Astrocyte (in vitro differentiated cells and primary cell): ENCODE measurements at regions not wholly inside any gene's neighbourhood (a gene's known extent, or its start where the extent isn't known, plus 50 kb on each side); places are given as distances from the start of the nearest gene placed in this dataset.
A peak's percentile ranks its signal among the peaks of the same experiment; 100 is the strongest.

Experiments used
- DNase-seq: peaks from one replicate; pipeline ENCODE4 v3.0.0-alpha.2; 2010; ENCODE audit warnings: low read depth
- FAIRE-seq: peaks from 2 replicates; lab custom pipeline; 2011; peaks lifted over from hg19 to GRCh38; lab: Jason Lieb, UNC
- H2AFZ ChIP-seq: 2 replicates; pipeline ENCODE4 v1.6.0; 2012; ENCODE audit warnings: low read depth, low read length, inconsistent platforms
- H3K27ac ChIP-seq: 2 replicates; pipeline ENCODE4 v1.5.1; 2011; ENCODE audit warnings: low read depth, low read length, inconsistent platforms
- H3K27me3 ChIP-seq: 2 replicates; pipeline ENCODE4 v1.6.0; 2011; ENCODE audit warnings: low read length, inconsistent platforms; ENCODE audit not compliant: insufficient read depth
- H3K36me3 ChIP-seq: 2 replicates; pipeline ENCODE4 v1.5.1; 2011; ENCODE audit warnings: low read length, inconsistent platforms; ENCODE audit not compliant: insufficient read depth
- H3K4me1 ChIP-seq: 2 replicates; pipeline ENCODE4 v1.5.1; 2011; ENCODE audit warnings: low read length, inconsistent platforms; ENCODE audit not compliant: insufficient read depth
- H3K4me2 ChIP-seq: 2 replicates; pipeline ENCODE4 v1.6.0; 2012; ENCODE audit warnings: low read length, inconsistent platforms
- H3K4me3 ChIP-seq: 2 replicates; pipeline ENCODE4 v1.5.1; 2011; ENCODE audit warnings: low read depth, mild to moderate bottlenecking, low read length, inconsistent platforms; ENCODE audit not compliant: insufficient read depth
- H3K79me2 ChIP-seq: 2 replicates; pipeline ENCODE4 v1.6.0; 2012; ENCODE audit warnings: mild to moderate bottlenecking, low read length, inconsistent platforms; ENCODE audit not compliant: insufficient read depth
- H3K9ac ChIP-seq: 2 replicates; pipeline ENCODE4 v1.6.0; 2012; ENCODE audit warnings: mild to moderate bottlenecking, low read length, inconsistent platforms
- H3K9me3 ChIP-seq: 2 replicates; pipeline ENCODE4 v1.5.1; 2012; ENCODE audit warnings: low read depth, mild to moderate bottlenecking, low read length, inconsistent platforms; ENCODE audit not compliant: insufficient read depth
- H4K20me1 ChIP-seq: 2 replicates; pipeline ENCODE4 v1.6.0; 2012; ENCODE audit warnings: low read length, inconsistent platforms; ENCODE audit not compliant: insufficient read depth
- H3K27ac Mint-ChIP-seq: one replicate; pipeline ENCODE4 v1.8.0; 2021; ENCODE audit warnings: mild to moderate bottlenecking, mixed read lengths; ENCODE audit not compliant: unreplicated experiment
- H3K27me3 Mint-ChIP-seq: one replicate; pipeline ENCODE4 v1.8.0; 2021; ENCODE audit warnings: low read depth, mixed read lengths; ENCODE audit not compliant: unreplicated experiment
- H3K36me3 Mint-ChIP-seq: one replicate; pipeline ENCODE4 v1.8.0; 2021; ENCODE audit warnings: low read depth, mixed read lengths; ENCODE audit not compliant: unreplicated experiment
- H3K4me1 Mint-ChIP-seq: one replicate; pipeline ENCODE4 v1.8.0; 2021; ENCODE audit warnings: low read depth, mixed read lengths; ENCODE audit not compliant: unreplicated experiment
- H3K4me3 Mint-ChIP-seq: one replicate; pipeline ENCODE4 v1.8.0; 2021; ENCODE audit warnings: mild to moderate bottlenecking, moderate library complexity, mixed read lengths; ENCODE audit not compliant: unreplicated experiment
- H3K9me3 Mint-ChIP-seq: one replicate; pipeline ENCODE4 v1.8.0; 2021; ENCODE audit warnings: mild to moderate bottlenecking, mixed read lengths; ENCODE audit not compliant: unreplicated experiment
- EZH2 ChIP-seq: IDR thresholded peaks from 2 replicates; pipeline ENCODE4 v1.6.1; 2012; ENCODE audit warnings: mild to moderate bottlenecking, low read length, inconsistent platforms; ENCODE audit not compliant: insufficient read depth
- TF ChIP-seq, protein P1 (sequence below): IDR thresholded peaks from 2 replicates; pipeline ENCODE4 v1.5.1; 2011; ENCODE audit warnings: low read depth, mild to moderate bottlenecking, inconsistent platforms, low read length, moderate library complexity; ENCODE audit not compliant: insufficient read depth

GRCh38 chr11:130992788-130993187 lies 76.5 kb upstream of the SNX19 start:
- TF ChIP-seq, protein P1, sequence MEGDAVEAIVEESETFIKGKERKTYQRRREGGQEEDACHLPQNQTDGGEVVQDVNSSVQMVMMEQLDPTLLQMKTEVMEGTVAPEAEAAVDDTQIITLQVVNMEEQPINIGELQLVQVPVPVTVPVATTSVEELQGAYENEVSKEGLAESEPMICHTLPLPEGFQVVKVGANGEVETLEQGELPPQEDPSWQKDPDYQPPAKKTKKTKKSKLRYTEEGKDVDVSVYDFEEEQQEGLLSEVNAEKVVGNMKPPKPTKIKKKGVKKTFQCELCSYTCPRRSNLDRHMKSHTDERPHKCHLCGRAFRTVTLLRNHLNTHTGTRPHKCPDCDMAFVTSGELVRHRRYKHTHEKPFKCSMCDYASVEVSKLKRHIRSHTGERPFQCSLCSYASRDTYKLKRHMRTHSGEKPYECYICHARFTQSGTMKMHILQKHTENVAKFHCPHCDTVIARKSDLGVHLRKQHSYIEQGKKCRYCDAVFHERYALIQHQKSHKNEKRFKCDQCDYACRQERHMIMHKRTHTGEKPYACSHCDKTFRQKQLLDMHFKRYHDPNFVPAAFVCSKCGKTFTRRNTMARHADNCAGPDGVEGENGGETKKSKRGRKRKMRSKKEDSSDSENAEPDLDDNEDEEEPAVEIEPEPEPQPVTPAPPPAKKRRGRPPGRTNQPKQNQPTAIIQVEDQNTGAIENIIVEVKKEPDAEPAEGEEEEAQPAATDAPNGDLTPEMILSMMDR = no peak
- TF ChIP-seq EZH2 = no peak
- Histone ChIP-seq H3K4me3 (no peak overlapping the region), H3K36me3 (no peaks in the 10 kb centered on the region), H3K27me3 (no peaks in the 10 kb centered on the region), H3K9ac (no peak overlapping the region), H3K4me1 (peaks cover 2% of the 10 kb centered on the region), H2AFZ (no peak overlapping the region), H3K4me2 (no peak overlapping the region), H3K79me2 (no peaks in the 10 kb centered on the region), H4K20me1 (no peaks in the 10 kb centered on the region), H3K27ac (peak overlapping the region; percentile 30), H3K9me3 (no peaks in the 10 kb centered on the region)
- H3K4me3 Mint-ChIP-seq = no peak overlapping the region
- no peaks in the 10 kb centered on the region for H3K36me3 Mint-ChIP-seq
- peaks cover 2% of the 10 kb centered on the region for H3K9me3 Mint-ChIP-seq
- H3K27me3 Mint-ChIP-seq = peaks cover 16% of the 10 kb centered on the region
- no peak for DNase-seq
- no peaks in the 10 kb centered on the region for H3K4me1 Mint-ChIP-seq
- FAIRE-seq = no peak
- no peak overlapping the region for H3K27ac Mint-ChIP-seq

DNA sequence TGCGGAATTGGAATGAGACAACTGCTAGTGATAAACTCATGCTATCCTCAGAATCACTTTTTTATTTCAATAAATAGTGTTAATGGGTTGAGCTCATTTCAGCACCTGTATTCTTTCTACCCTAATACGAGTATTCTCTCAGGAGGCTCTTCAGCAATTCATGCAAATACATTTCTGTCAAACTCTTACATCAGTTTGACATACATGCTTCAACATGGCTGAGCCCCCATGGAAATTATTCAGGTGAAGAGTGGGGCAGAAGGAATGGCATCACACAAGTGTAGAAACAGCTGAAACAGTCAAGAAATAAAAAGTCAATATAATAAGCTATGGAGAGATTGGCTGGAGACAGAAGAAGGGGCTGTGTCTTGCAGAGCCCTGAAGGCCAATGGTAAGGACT lies 77.8 kb upstream of the SNX19 start:
- no peaks in the 10 kb centered on the region for H3K79me2 ChIP-seq
- peaks cover 16% of the 10 kb centered on the region for H3K27me3 Mint-ChIP-seq

GRCh38 chr11:130995266-130995665 lies 79.0 kb upstream of the SNX19 start:
- Histone ChIP-seq H3K27ac (no peak overlapping the region), H3K4me3 (no peak overlapping the region), H3K27me3 (no peaks in the 10 kb centered on the region), H3K4me2 (no peak overlapping the region), H3K9ac (no peak overlapping the region), H3K4me1 (peaks cover 10% of the 10 kb centered on the region), H3K79me2 (no peaks in the 10 kb centered on the region), H3K9me3 (no peaks in the 10 kb centered on the region), H4K20me1 (no peaks in the 10 kb centered on the region), H2AFZ (no peak overlapping the region), H3K36me3 (no peaks in the 10 kb centered on the region)
- H3K27me3 Mint-ChIP-seq = peaks cover 15% of the 10 kb centered on the region
- no peak overlapping the region for H3K27ac Mint-ChIP-seq
- no peaks in the 10 kb centered on the region for H3K36me3 Mint-ChIP-seq
- peaks cover 2% of the 10 kb centered on the region for H3K9me3 Mint-ChIP-seq
- no peak overlapping the region for H3K4me3 Mint-ChIP-seq
- H3K4me1 Mint-ChIP-seq = peaks cover 8% of the 10 kb centered on the region
- FAIRE-seq = no peak
- DNase-seq = no peak
- TF ChIP-seq EZH2 = no peak
- TF ChIP-seq, protein P1 = no peak

More for the DNA sequence above, 77.8 kb upstream of the SNX19 start:
- Mint-ChIP-seq H3K27ac (no peak overlapping the region), H3K9me3 (peaks cover 2% of the 10 kb centered on the region), H3K4me1 (peaks cover 1% of the 10 kb centered on the region), H3K4me3 (no peak overlapping the region), H3K36me3 (no peaks in the 10 kb centered on the region)
- H2AFZ ChIP-seq = no peak overlapping the region
- no peak overlapping the region for H3K27ac ChIP-seq
- no peaks in the 10 kb centered on the region for H3K27me3 ChIP-seq
- no peak overlapping the region for H3K4me2 ChIP-seq
- peaks cover 2% of the 10 kb centered on the region for H3K4me1 ChIP-seq
- H3K9me3 ChIP-seq = no peaks in the 10 kb centered on the region
- no peak overlapping the region for H3K9ac ChIP-seq
- FAIRE-seq = no peak
- H3K4me3 ChIP-seq = no peak overlapping the region
- no peaks in the 10 kb centered on the region for H3K36me3 ChIP-seq
- TF ChIP-seq, protein P1 = no peak
- no peak for TF ChIP-seq EZH2
- DNase-seq = no peak
- no peaks in the 10 kb centered on the region for H4K20me1 ChIP-seq
